ENCODE measurements at regions not wholly inside any gene's neighbourhood (a gene's known extent, or its start where the extent isn't known, plus 50 kb on each side); places are given as distances from the start of the nearest gene placed in this dataset.

DNA sequence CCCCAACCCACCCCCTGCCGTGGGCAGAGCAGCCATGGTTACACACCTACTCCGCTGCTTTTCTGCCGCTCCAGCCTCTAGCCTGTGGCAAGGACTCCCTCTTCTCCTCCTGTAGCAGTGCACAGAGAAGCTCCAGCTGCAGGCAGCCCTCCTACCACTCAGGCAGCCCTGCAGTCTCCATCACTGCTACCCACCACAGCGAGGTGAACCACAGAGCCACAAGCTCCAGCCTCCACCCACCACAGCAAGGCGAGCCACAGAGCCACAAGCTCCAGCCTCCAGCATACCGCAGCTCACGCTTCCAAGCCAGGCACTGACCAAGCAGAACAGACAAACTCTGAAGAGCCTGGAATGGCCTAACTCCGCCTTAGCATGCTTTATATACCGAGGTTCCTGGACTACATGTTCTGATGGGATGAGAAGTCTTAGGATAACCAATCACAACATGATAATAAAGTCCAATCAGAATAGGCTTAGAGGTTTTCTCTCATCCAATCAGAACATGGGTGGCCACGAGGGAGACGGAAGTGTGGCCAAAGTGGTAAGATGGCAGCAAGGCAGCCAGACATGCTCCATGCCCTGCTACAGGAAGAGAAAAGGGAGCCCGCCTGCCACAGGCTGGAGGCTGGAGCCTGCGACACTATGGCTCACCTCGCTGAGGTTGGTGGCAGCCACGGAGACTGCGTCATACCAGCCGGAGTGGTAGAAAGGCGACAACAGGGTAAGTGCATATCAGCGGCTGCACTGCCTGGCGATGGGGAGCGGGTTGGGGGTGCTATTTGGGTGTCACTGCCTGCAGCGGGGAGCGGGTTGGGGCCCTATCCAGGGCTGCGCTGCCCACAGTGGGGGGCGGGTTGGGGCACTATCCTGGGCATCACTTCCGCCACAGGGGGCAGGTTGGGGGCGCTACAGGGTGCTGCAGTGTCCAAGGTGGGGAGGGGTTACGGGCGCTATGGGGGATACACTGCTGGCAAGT, 75.8 kb upstream of the PCAT7 start:
- H3K9me2 ChIP-seq (replicated peaks; ENCODE audit: low read depth, low read length): no peaks in the 10 kb centered on the region
- no peak overlapping the region for H2AFZ ChIP-seq (ENCODE audit: low read length)
- no peaks in the 10 kb centered on the region for H3F3A ChIP-seq (ENCODE audit: low read depth)
- H3K27me3 ChIP-seq (ENCODE audit: insufficient read depth, low read length, poor library complexity, severe bottlenecking): no peaks in the 10 kb centered on the region
- H3K4me1 ChIP-seq (ENCODE audit: insufficient read depth, low read length, poor library complexity, severe bottlenecking): no peaks in the 10 kb centered on the region
- H3K36me3 ChIP-seq (ENCODE audit: insufficient read depth, low read length): no peaks in the 10 kb centered on the region
- H3K4me2 ChIP-seq (ENCODE audit: low read depth, low read length, poor library complexity, severe bottlenecking): no peak overlapping the region
- no peaks in the 10 kb centered on the region for H4K20me1 ChIP-seq (ENCODE audit: insufficient read depth, low read length, poor library complexity, severe bottlenecking)
- H3K9me3 ChIP-seq (ENCODE audit: insufficient read depth, low read depth, low read length): no peaks in the 10 kb centered on the region
- H3K9ac ChIP-seq (ENCODE audit: low read depth, low read length, poor library complexity, severe bottlenecking): no peak overlapping the region
- no peak for TF ChIP-seq EZH2phosphoT487 (IDR thresholded peaks at IDR 0.05; ENCODE audit: borderline replicate concordance)
- TF ChIP-seq, protein P1, sequence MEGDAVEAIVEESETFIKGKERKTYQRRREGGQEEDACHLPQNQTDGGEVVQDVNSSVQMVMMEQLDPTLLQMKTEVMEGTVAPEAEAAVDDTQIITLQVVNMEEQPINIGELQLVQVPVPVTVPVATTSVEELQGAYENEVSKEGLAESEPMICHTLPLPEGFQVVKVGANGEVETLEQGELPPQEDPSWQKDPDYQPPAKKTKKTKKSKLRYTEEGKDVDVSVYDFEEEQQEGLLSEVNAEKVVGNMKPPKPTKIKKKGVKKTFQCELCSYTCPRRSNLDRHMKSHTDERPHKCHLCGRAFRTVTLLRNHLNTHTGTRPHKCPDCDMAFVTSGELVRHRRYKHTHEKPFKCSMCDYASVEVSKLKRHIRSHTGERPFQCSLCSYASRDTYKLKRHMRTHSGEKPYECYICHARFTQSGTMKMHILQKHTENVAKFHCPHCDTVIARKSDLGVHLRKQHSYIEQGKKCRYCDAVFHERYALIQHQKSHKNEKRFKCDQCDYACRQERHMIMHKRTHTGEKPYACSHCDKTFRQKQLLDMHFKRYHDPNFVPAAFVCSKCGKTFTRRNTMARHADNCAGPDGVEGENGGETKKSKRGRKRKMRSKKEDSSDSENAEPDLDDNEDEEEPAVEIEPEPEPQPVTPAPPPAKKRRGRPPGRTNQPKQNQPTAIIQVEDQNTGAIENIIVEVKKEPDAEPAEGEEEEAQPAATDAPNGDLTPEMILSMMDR (conservative IDR thresholded peaks at IDR 0.05; ENCODE audit: low read length): no peak
- no peak overlapping the region for H3K4me3 ChIP-seq (ENCODE audit: low read length, poor library complexity, severe bottlenecking)
- no peaks in the 10 kb centered on the region for H3K79me2 ChIP-seq (ENCODE audit: insufficient read depth, low read length)

DNA sequence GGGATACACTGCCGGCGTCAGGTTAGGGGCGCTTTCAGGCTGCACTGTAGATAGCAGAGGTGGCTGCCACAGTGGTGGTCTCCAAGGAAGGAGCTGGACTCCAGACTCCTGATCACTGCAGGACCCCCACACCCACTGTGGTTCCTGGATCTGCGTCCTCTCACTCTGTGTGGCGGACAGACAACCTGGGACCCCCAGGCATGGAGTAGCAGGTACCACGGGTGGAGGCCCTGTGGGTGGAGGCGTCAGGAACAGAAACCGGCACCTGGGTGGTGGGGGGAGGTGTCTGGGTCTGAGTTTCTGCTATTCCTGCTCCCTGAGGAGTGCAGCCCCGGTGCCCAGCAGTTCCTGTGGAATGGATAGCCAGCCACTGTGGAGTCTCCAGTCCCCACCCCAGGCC, 75.1 kb upstream of the PCAT7 start:
- Histone ChIP-seq H3K4me2 (ENCODE audit: low read depth, low read length, poor library complexity, severe bottlenecking) (no peak overlapping the region), H3K9me3 (ENCODE audit: insufficient read depth, low read depth, low read length) (no peaks in the 10 kb centered on the region), H2AFZ (ENCODE audit: low read length) (no peak overlapping the region), H3K79me2 (ENCODE audit: insufficient read depth, low read length) (no peaks in the 10 kb centered on the region), H3K4me1 (ENCODE audit: insufficient read depth, low read length, poor library complexity, severe bottlenecking) (no peaks in the 10 kb centered on the region), H3K36me3 (ENCODE audit: insufficient read depth, low read length) (no peaks in the 10 kb centered on the region), H3K4me3 (ENCODE audit: low read length, poor library complexity, severe bottlenecking) (no peak overlapping the region), H3K9ac (ENCODE audit: low read depth, low read length, poor library complexity, severe bottlenecking) (no peak overlapping the region), H4K20me1 (ENCODE audit: insufficient read depth, low read length, poor library complexity, severe bottlenecking) (no peaks in the 10 kb centered on the region), H3F3A (ENCODE audit: low read depth) (no peaks in the 10 kb centered on the region), H3K27me3 (ENCODE audit: insufficient read depth, low read length, poor library complexity, severe bottlenecking) (no peaks in the 10 kb centered on the region), H3K9me2 (replicated peaks; ENCODE audit: low read depth, low read length) (no peaks in the 10 kb centered on the region)
- no peak for TF ChIP-seq EZH2phosphoT487 (IDR thresholded peaks at IDR 0.05; ENCODE audit: borderline replicate concordance)
- TF ChIP-seq, protein P1 (conservative IDR thresholded peaks at IDR 0.05; ENCODE audit: low read length): no peak

DNA sequence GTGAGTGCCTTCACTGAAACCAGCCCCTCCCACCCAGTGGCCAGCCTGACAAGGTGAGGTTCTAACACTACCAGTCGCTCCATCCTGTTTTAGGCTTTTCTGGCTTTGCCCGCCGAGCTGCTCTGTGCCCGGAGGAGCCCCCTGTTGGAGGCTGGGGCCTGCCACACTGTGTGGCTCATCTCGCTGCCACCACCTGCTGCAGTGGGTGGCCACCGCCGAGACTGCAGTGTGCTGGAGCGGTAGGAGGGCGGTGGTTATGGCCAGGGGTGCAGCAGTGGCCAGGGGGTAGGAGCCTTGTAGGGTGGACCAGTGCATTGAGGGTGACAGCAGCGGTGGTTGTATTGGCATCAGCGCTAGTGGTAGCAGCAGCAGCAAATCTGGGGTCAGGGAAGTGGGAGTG, 74.7 kb upstream of the PCAT7 start:
- Histone ChIP-seq H3K79me2 (ENCODE audit: insufficient read depth, low read length) (no peaks in the 10 kb centered on the region), H3K36me3 (ENCODE audit: insufficient read depth, low read length) (no peaks in the 10 kb centered on the region), H3K4me3 (ENCODE audit: low read length, poor library complexity, severe bottlenecking) (no peak overlapping the region), H3K4me2 (ENCODE audit: low read depth, low read length, poor library complexity, severe bottlenecking) (no peak overlapping the region), H3K27me3 (ENCODE audit: insufficient read depth, low read length, poor library complexity, severe bottlenecking) (no peaks in the 10 kb centered on the region), H3K4me1 (ENCODE audit: insufficient read depth, low read length, poor library complexity, severe bottlenecking) (no peaks in the 10 kb centered on the region), H4K20me1 (ENCODE audit: insufficient read depth, low read length, poor library complexity, severe bottlenecking) (no peaks in the 10 kb centered on the region), H3K9me2 (replicated peaks; ENCODE audit: low read depth, low read length) (no peaks in the 10 kb centered on the region), H2AFZ (ENCODE audit: low read length) (no peak overlapping the region), H3K9ac (ENCODE audit: low read depth, low read length, poor library complexity, severe bottlenecking) (no peak overlapping the region), H3F3A (ENCODE audit: low read depth) (no peaks in the 10 kb centered on the region), H3K9me3 (ENCODE audit: insufficient read depth, low read depth, low read length) (no peaks in the 10 kb centered on the region)
- no peak for TF ChIP-seq EZH2phosphoT487 (IDR thresholded peaks at IDR 0.05; ENCODE audit: borderline replicate concordance)
- TF ChIP-seq, protein P1 (conservative IDR thresholded peaks at IDR 0.05; ENCODE audit: low read length): no peak
